Embryonic facial prominence (tissue), 1 donor: ENCODE measurements at regions not wholly inside any gene's neighbourhood (a gene's known extent, or its start where the extent isn't known, plus 50 kb on each side); places are given as distances from the start of the nearest gene placed in this dataset.
A peak's percentile ranks its signal among the peaks of the same experiment; 100 is the strongest.
"Not testable (repeated sequence)": the region's sequence is repeated elsewhere in the genome, so short reads cannot be mapped to it uniquely, and the experiment has no call there.

Experiments used
- DNase-seq: peaks from one replicate; pipeline ENCODE4 v3.0.0-alpha.2; 2016; ENCODE audit errors: extremely low spot score

- no peak for DNase-seq
These were observed 77.6 kb downstream of the SETD4 start for GRCh38 chr21:35982717-35983116.

GRCh38 chr21:35981514-35982070, 78.7 kb downstream of the SETD4 start:
- DNase-seq: no peak

- no peak for DNase-seq
These were observed 79.5 kb downstream of the SETD4 start for GRCh38 chr21:35980821-35981220.

- DNase-seq: not testable (repeated sequence)
These were observed 82.5 kb downstream of the SETD4 start for GRCh38 chr21:35977860-35978259.

GRCh38 chr21:35976929-35977328, 83.4 kb downstream of the SETD4 start:
- DNase-seq: no peak

- no peak for DNase-seq
These were observed 83.8 kb downstream of the SETD4 start for GRCh38 chr21:35976481-35976880.

GRCh38 chr21:35974775-35975174, 85.6 kb downstream of the SETD4 start:
- DNase-seq: no peak

GRCh38 chr21:35971824-35972223, 88.5 kb downstream of the SETD4 start:
- no peak for DNase-seq

GRCh38 chr21:35969281-35969680, 91.0 kb downstream of the SETD4 start:
- no peak for DNase-seq

GRCh38 chr21:35968564-35968963, 91.8 kb downstream of the SETD4 start:
- no peak for DNase-seq

- DNase-seq: no peak
These were observed 94.6 kb downstream of the SETD4 start for GRCh38 chr21:35965699-35966098.

- no peak for DNase-seq
These were observed 96.3 kb downstream of the SETD4 start for GRCh38 chr21:35963920-35964451.

- DNase-seq: no peak
These were observed 97.4 kb downstream of the SETD4 start for GRCh38 chr21:35962917-35963316.

GRCh38 chr21:35954066-35954465, 106.3 kb downstream of the SETD4 start:
- no peak for DNase-seq

- no peak for DNase-seq
These were observed 106.7 kb downstream of the SETD4 start for GRCh38 chr21:35953597-35953996.

- DNase-seq: no peak
These were observed 107.5 kb downstream of the SETD4 start for GRCh38 chr21:35952651-35953340.

GRCh38 chr21:35948982-35949381, 111.3 kb downstream of the SETD4 start:
- DNase-seq: no peak

- DNase-seq: no peak
These were observed 115.1 kb downstream of the SETD4 start for GRCh38 chr21:35945089-35945671.

- no peak for DNase-seq
These were observed 116.6 kb downstream of the SETD4 start for GRCh38 chr21:35943752-35944151.

- no peak for DNase-seq
These were observed 117.8 kb downstream of the SETD4 start for GRCh38 chr21:35942211-35943144.

- peak; percentile 72 for DNase-seq
These were observed 120.0 kb downstream of the SETD4 start for GRCh38 chr21:35940074-35940927.
